ENCODE measurements at regions not wholly inside any gene's neighbourhood (a gene's known extent, or its start where the extent isn't known, plus 50 kb on each side); places are given as distances from the start of the nearest gene placed in this dataset.

- H3K4me3 Mint-ChIP-seq, result no peak overlapping the region
- no peak overlapping the region for H3K27ac Mint-ChIP-seq
- WGBS (ENCODE audit: insufficient coverage), result no CpG with 5 or more reads among the region's 1 CpG
- H3K4me1 ChIP-seq (ENCODE audit: control insufficient read depth in 1 of 2, extremely low read depth in 1 of 2, insufficient read depth in 2 of 2, low read length in 2 of 2), result no peaks in the 10 kb centered on the region
- H3K9me3 ChIP-seq, result no peaks in the 10 kb centered on the region
- no peaks in the 10 kb centered on the region for H3K27me3 Mint-ChIP-seq
- H3K9me3 Mint-ChIP-seq, result peaks cover 5 to 16% (median 8%) of the 10 kb centered on the region in 3 donors
- H3K27ac ChIP-seq (ENCODE audit: low read length), result no peak overlapping the region
- ChIA-PET CTCF (no interaction called here), POLR2A (no interaction called here)
- ATAC-seq (replicated peaks in 1 of 4), result no peak
- H3K36me3 Mint-ChIP-seq, result no peaks in the 10 kb centered on the region
- no peak overlapping the region for H3K4me3 ChIP-seq (ENCODE audit: control insufficient read depth in 1 of 2, extremely low read depth in 1 of 2, low read length in 1 of 2)
- H3K27me3 ChIP-seq (replicated peaks in 1 of 2; ENCODE audit: control insufficient read depth in 2 of 2, extremely low read depth in 1 of 2, insufficient read depth in 2 of 2, low read length in 1 of 2), result no peaks in the 10 kb centered on the region
- no peak for DNase-seq
- H3K4me1 Mint-ChIP-seq, result no peaks in the 10 kb centered on the region
- H3K36me3 ChIP-seq (ENCODE audit: control insufficient read depth in 2 of 2, extremely low read depth in 1 of 2, insufficient read depth in 1 of 2, low read length in 1 of 2), result no peaks in the 10 kb centered on the region
Measured at GRCh38 chr2:125424266-125424785, 1231.6 kb upstream of the GYPC start.

- no CpG with 5 or more reads among the region's 1 CpG for WGBS (ENCODE audit: insufficient coverage)
- ChIA-PET POLR2A (no interaction called here), CTCF (no interaction called here)
- H3K4me1 ChIP-seq (ENCODE audit: control insufficient read depth in 1 of 2, extremely low read depth in 1 of 2, insufficient read depth in 2 of 2, low read length in 2 of 2), result no peaks in the 10 kb centered on the region
- DNase-seq (no peak), ATAC-seq (replicated peaks in 1 of 4) (no peak)
- Mint-ChIP-seq H3K4me3 (no peak overlapping the region), H3K27me3 (no peaks in the 10 kb centered on the region), H3K9me3 (peaks cover 5 to 21% (median 9%) of the 10 kb centered on the region in 3 donors), H3K27ac (no peak overlapping the region), H3K36me3 (no peaks in the 10 kb centered on the region), H3K4me1 (no peaks in the 10 kb centered on the region)
- no peaks in the 10 kb centered on the region for H3K27me3 ChIP-seq (replicated peaks in 1 of 2; ENCODE audit: control insufficient read depth in 2 of 2, extremely low read depth in 1 of 2, insufficient read depth in 2 of 2, low read length in 1 of 2)
- H3K27ac ChIP-seq (ENCODE audit: low read length), result no peak overlapping the region
- H3K4me3 ChIP-seq (ENCODE audit: control insufficient read depth in 1 of 2, extremely low read depth in 1 of 2, low read length in 1 of 2), result no peak overlapping the region
- H3K9me3 ChIP-seq, result no peaks in the 10 kb centered on the region
- no peaks in the 10 kb centered on the region for H3K36me3 ChIP-seq (ENCODE audit: control insufficient read depth in 2 of 2, extremely low read depth in 1 of 2, insufficient read depth in 1 of 2, low read length in 1 of 2)
Measured at GRCh38 chr2:125427721-125428315, 1228.1 kb upstream of the GYPC start.

- Mint-ChIP-seq H3K27ac (no peak overlapping the region), H3K4me3 (no peak overlapping the region), H3K36me3 (no peaks in the 10 kb centered on the region), H3K9me3 (peaks cover 6 to 11% (median 6%) of the 10 kb centered on the region in 3 donors), H3K4me1 (no peaks in the 10 kb centered on the region), H3K27me3 (no peaks in the 10 kb centered on the region)
- H3K27me3 ChIP-seq (replicated peaks in 1 of 2; ENCODE audit: control insufficient read depth in 2 of 2, extremely low read depth in 1 of 2, insufficient read depth in 2 of 2, low read length in 1 of 2), result no peaks in the 10 kb centered on the region
- ChIA-PET CTCF (no interaction called here), POLR2A (no interaction called here)
- H3K4me3 ChIP-seq (ENCODE audit: control insufficient read depth in 1 of 2, extremely low read depth in 1 of 2, low read length in 1 of 2), result no peak overlapping the region
- H3K9me3 ChIP-seq, result no peaks in the 10 kb centered on the region
- no peaks in the 10 kb centered on the region for H3K36me3 ChIP-seq (ENCODE audit: control insufficient read depth in 2 of 2, extremely low read depth in 1 of 2, insufficient read depth in 1 of 2, low read length in 1 of 2)
- H3K27ac ChIP-seq (ENCODE audit: low read length), result no peak overlapping the region
- ATAC-seq (replicated peaks in 1 of 4), result no peak
- 90% methylated on average over 1 of the region's 5 CpGs for WGBS (ENCODE audit: insufficient coverage)
- H3K4me1 ChIP-seq (ENCODE audit: control insufficient read depth in 1 of 2, extremely low read depth in 1 of 2, insufficient read depth in 2 of 2, low read length in 2 of 2), result no peaks in the 10 kb centered on the region
- no peak for DNase-seq
Measured at GRCh38 chr2:125444106-125444505, 1211.9 kb upstream of the GYPC start.

- Mint-ChIP-seq H3K27ac (no peak overlapping the region), H3K9me3 (peaks cover 6 to 14% (median 12%) of the 10 kb centered on the region in 3 donors), H3K4me3 (no peak overlapping the region), H3K4me1 (no peaks in the 10 kb centered on the region), H3K36me3 (no peaks in the 10 kb centered on the region), H3K27me3 (no peaks in the 10 kb centered on the region)
- POLR2A ChIA-PET, result no interaction called here
- H3K9me3 ChIP-seq, result no peaks in the 10 kb centered on the region
- CTCF ChIA-PET, result no interaction called here
- H3K36me3 ChIP-seq (ENCODE audit: control insufficient read depth in 2 of 2, extremely low read depth in 1 of 2, insufficient read depth in 1 of 2, low read length in 1 of 2), result no peaks in the 10 kb centered on the region
- H3K4me1 ChIP-seq (ENCODE audit: control insufficient read depth in 1 of 2, extremely low read depth in 1 of 2, insufficient read depth in 2 of 2, low read length in 2 of 2), result no peaks in the 10 kb centered on the region
- no peak for DNase-seq
- no peak for ATAC-seq (replicated peaks in 1 of 4)
- H3K4me3 ChIP-seq (ENCODE audit: control insufficient read depth in 1 of 2, extremely low read depth in 1 of 2, low read length in 1 of 2), result no peak overlapping the region
- H3K27ac ChIP-seq (ENCODE audit: low read length), result no peak overlapping the region
- no peaks in the 10 kb centered on the region for H3K27me3 ChIP-seq (replicated peaks in 1 of 2; ENCODE audit: control insufficient read depth in 2 of 2, extremely low read depth in 1 of 2, insufficient read depth in 2 of 2, low read length in 1 of 2)
Measured at GRCh38 chr2:125445495-125445894, 1210.5 kb upstream of the GYPC start.

GRCh38 chr2:125450092-125450491 lies 1205.9 kb upstream of the GYPC start:
- no peak overlapping the region for H3K4me3 ChIP-seq (ENCODE audit: control insufficient read depth in 1 of 2, extremely low read depth in 1 of 2, low read length in 1 of 2)
- 100% methylated on average over 1 of the region's 4 CpGs for WGBS (ENCODE audit: insufficient coverage)
- peaks cover 16 to 25% (median 23%) of the 10 kb centered on the region in 3 donors for H3K9me3 Mint-ChIP-seq
- H3K36me3 ChIP-seq (ENCODE audit: control insufficient read depth in 2 of 2, extremely low read depth in 1 of 2, insufficient read depth in 1 of 2, low read length in 1 of 2), result no peaks in the 10 kb centered on the region
- H3K4me3 Mint-ChIP-seq, result no peak overlapping the region
- POLR2A ChIA-PET, result no interaction called here
- ATAC-seq (replicated peaks in 1 of 4) (no peak), DNase-seq (no peak)
- no peaks in the 10 kb centered on the region for H3K27me3 ChIP-seq (replicated peaks in 1 of 2; ENCODE audit: control insufficient read depth in 2 of 2, extremely low read depth in 1 of 2, insufficient read depth in 2 of 2, low read length in 1 of 2)
- peaks cover 3% of the 10 kb centered on the region for H3K9me3 ChIP-seq
- no peak overlapping the region for H3K27ac Mint-ChIP-seq
- H3K36me3 Mint-ChIP-seq, result no peaks in the 10 kb centered on the region
- H3K27me3 Mint-ChIP-seq, result no peaks in the 10 kb centered on the region
- no peaks in the 10 kb centered on the region for H3K4me1 Mint-ChIP-seq
- H3K27ac ChIP-seq (ENCODE audit: low read length), result no peak overlapping the region
- no peaks in the 10 kb centered on the region for H3K4me1 ChIP-seq (ENCODE audit: control insufficient read depth in 1 of 2, extremely low read depth in 1 of 2, insufficient read depth in 2 of 2, low read length in 2 of 2)
- CTCF ChIA-PET, result no interaction called here

GRCh38 chr2:125455110-125455509 lies 1200.8 kb upstream of the GYPC start:
- WGBS (ENCODE audit: insufficient coverage), result no CpG with 5 or more reads among the region's 1 CpG
- no peak overlapping the region for H3K27ac ChIP-seq (ENCODE audit: low read length)
- DNase-seq, result no peak
- CTCF ChIA-PET, result no interaction called here
- no peaks in the 10 kb centered on the region for H3K36me3 ChIP-seq (ENCODE audit: control insufficient read depth in 2 of 2, extremely low read depth in 1 of 2, insufficient read depth in 1 of 2, low read length in 1 of 2)
- Mint-ChIP-seq H3K4me3 (no peak overlapping the region), H3K27ac (no peak overlapping the region), H3K36me3 (no peaks in the 10 kb centered on the region), H3K27me3 (no peaks in the 10 kb centered on the region), H3K9me3 (peaks cover 20 to 26% (median 23%) of the 10 kb centered on the region in 3 donors), H3K4me1 (no peaks in the 10 kb centered on the region)
- no peaks in the 10 kb centered on the region for H3K27me3 ChIP-seq (replicated peaks in 1 of 2; ENCODE audit: control insufficient read depth in 2 of 2, extremely low read depth in 1 of 2, insufficient read depth in 2 of 2, low read length in 1 of 2)
- H3K9me3 ChIP-seq, result peaks cover 3% of the 10 kb centered on the region
- no peak overlapping the region for H3K4me3 ChIP-seq (ENCODE audit: control insufficient read depth in 1 of 2, extremely low read depth in 1 of 2, low read length in 1 of 2)
- POLR2A ChIA-PET, result no interaction called here
- no peaks in the 10 kb centered on the region for H3K4me1 ChIP-seq (ENCODE audit: control insufficient read depth in 1 of 2, extremely low read depth in 1 of 2, insufficient read depth in 2 of 2, low read length in 2 of 2)
- ATAC-seq (replicated peaks in 1 of 4), result no peak
